Right ventricle myocardium superior (tissue), 1 donor: ENCODE measurements at regions not wholly inside any gene's neighbourhood (a gene's known extent, or its start where the extent isn't known, plus 50 kb on each side); places are given as distances from the start of the nearest gene placed in this dataset.

Experiments
- ATAC-seq: fragments of 200-7000 bp; cut with Tn5 transposase; one replicate; pipeline ENCODE4 v1.9.1; 2020; ENCODE audit warnings: mild to moderate bottlenecking; ENCODE audit not compliant: poor library complexity
- DNase-seq: peaks from one replicate; pipeline ENCODE4 v3.0.0-alpha.2; 2020
- intact Hi-C: fragments of 100-400 bp; cut with DNase I; formaldehyde crosslinking; loops from one replicate; pipeline ENCODE4 v1.11.2; 2022
- donor health status: DM: no; HTN: yes; CAD: no; lungs with severe emphysema.

DNA sequence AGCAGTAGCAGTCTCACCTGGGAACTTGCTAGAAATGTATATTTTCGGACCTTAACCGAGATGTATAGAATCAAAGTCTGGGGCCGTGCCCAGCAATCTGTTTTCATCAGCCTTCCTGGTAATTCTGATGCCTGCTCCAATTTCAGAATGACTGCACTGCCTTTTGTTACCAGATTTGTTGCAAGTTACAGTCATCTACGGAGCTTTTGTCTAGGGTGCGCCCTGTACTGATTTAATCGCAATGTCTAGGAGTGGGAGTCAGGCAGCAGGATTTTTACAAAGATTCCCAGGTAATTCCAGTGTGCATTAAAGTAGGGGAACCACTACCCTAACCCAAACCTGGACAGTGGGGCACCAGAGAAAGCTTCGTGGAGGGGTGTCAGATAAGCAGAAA, 178.0 kb downstream of the HAUS1 start:
- DNase-seq: no peak
- intact Hi-C loops: loop anchor here (5.0 to 10.0 kb wide), 4 partner anchors 50 to 375 kb away; partner anchors contain the start of gene LOXHD1
- ATAC-seq: no peak

DNA sequence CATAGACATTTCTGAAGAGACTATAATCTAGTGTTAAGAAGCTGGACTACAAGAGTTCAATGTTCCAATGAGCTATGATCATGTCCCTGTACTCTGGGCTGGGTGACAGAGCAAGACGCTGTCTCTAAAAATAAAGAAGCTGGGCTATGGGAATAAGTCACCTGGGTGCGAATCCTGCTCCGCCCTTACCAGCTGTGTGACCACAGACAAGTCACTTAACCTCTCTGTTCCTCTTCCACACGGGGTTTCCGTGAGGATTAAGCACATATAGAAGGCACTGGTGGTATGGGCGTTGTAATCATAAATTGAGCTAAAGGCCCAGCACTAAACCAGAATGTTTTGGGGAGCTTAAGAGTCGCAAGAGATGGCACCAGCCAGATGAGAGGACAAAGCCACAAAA, 178.5 kb downstream of the HAUS1 start:
- DNase-seq (no peak), ATAC-seq (no peak)
- intact Hi-C loops: loop anchor here (5.0 to 10.0 kb wide), 4 partner anchors 50 to 375 kb away; partner anchors contain the start of gene LOXHD1

DNA sequence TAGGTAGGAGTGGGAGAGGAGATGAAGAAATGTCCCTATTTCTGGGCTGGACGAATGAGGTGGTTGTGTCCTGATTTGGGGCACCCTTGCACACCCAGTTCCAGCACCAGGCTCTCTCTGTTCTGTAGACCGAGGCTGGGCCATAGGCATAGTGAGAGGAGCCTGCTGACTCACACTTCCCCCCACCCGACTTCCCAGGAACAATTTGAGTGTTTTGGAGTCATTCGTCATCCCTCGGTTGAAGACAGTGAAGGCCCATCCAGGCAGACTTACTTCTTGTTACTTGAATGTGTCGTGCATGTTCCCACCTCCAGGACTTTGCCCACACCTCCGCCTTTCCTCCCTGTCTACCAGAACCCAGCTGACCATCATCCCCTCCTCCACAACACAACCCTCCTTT, 179.1 kb downstream of the HAUS1 start:
- ATAC-seq: no peak
- intact Hi-C loops: loop anchor here (5.0 to 10.0 kb wide), 4 partner anchors 49 to 374 kb away; partner anchors contain the start of gene LOXHD1
- no peak for DNase-seq

DNA sequence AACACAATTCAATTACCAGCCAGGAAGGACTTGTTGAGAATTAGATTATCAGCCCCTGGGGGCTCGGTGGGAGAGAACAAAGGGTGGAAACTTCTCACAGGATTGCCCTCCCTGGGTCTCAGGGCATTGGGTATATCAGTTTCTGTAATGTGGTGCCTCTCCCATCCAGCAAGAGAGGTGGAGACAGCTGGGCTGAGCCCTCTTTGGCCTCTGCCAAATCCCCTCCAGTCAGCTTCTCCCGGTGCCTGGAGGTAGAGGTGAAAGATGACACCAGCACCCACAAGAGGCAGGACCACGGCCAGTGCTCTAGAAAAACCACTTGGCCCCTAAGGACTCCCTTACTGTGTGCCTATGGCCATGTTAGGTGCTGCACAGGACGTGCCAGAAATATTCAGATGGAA, 179.7 kb downstream of the HAUS1 start:
- ATAC-seq: no peak
- no peak for DNase-seq
- intact Hi-C loops: loop anchor here (5.0 to 10.0 kb wide), 4 partner anchors 48 to 373 kb away; partner anchors contain the start of gene LOXHD1

DNA sequence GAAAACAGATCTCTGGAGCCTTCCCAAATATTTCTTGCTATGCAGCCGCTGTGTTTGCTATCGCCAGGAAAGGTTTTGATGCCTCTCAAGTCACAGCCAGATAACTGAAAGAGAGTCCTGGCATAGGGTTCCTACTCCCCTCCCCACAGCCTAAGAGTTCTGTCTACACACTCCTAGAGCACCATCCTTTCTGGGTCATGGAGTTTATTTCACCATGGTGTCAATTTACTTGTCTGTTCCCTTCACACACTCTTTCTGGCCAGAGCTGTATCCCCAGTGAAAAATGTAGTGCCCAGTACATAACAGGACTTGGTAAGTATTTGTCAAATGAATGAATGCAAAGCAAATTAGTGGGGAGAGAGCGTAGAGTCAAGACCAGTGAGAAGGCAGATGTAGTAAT, 185.3 kb downstream of the HAUS1 start:
- no peak for DNase-seq
- ATAC-seq: no peak
- intact Hi-C loops: loop anchor here (10.0 kb wide), 1 partner anchor 225 kb away; no protein-coding TSS in a partner anchor

DNA sequence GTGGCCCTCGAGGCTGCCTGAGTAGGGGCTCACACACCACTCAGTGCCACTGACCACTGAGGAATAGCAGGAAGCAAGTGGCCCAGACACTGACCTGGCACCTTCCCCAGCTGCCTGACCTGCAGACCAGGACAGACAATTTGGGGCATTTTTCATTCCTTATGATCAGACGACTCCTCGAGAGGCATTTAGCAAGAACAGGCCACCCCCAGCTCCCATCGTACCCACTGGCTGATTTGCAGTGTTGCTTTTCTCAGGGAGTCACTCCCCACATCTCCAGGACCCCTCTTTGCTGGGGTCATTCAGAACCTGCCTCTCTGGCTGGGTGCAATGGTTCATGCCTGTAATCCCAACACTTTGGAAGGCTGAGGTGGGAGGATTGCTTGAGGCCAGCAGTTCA, 185.7 kb downstream of the HAUS1 start:
- DNase-seq: no peak
- intact Hi-C loops: loop anchor here (10.0 kb wide), 1 partner anchor 225 kb away; no protein-coding TSS in a partner anchor
- ATAC-seq: no peak

DNA sequence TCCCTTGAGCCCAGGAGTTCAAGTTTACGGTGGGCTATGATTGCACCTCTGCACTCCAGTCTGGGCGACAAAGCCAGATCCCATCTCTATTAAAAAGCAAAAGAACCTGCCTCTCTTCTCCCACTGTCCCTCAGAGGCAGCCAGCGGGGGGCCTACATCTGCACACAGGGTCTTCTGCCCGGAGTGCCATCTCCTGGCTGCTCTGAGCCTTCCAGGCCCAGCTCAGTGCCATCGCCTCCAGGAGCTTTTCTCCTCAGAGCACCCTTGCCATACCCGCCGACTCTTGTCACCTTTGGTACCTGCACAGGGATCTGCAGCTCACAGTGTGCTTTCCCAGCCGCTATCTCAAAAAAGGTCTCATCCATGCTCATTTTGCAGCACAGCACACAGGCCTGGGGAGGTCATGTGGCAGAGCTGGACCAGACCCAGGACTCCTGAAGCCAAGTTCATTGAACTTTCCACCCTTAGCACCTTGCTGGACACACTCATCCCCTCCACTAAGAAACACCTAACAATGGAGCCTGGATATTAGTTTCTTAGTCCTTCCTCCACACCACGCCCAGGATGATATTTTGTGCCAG, 186.3 kb downstream of the HAUS1 start:
- DNase-seq (no peak), ATAC-seq (no peak)
- intact Hi-C loops: no loop called here

DNA sequence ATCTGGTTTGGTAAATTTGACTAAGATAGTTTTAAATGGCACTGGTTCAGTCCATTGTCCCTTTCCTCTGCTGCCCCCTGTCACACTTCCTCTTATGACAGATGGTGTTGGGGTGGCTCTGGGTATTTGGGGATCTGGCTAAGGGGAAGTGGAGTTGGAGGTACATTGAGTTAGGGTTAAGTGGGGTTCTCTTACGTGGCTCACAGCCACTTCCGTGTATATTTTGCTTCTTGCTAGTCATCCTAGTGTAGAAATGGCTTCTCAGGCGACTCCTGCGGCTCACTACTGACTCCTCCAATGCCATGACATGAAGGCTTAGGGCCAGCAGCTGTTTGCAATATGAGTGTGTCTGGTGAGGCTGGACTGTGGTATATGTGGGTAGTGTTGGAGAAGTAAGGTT, 187.0 kb downstream of the HAUS1 start:
- DNase-seq: no peak
- intact Hi-C loops: no loop called here
- peak; percentile 27 for ATAC-seq

DNA sequence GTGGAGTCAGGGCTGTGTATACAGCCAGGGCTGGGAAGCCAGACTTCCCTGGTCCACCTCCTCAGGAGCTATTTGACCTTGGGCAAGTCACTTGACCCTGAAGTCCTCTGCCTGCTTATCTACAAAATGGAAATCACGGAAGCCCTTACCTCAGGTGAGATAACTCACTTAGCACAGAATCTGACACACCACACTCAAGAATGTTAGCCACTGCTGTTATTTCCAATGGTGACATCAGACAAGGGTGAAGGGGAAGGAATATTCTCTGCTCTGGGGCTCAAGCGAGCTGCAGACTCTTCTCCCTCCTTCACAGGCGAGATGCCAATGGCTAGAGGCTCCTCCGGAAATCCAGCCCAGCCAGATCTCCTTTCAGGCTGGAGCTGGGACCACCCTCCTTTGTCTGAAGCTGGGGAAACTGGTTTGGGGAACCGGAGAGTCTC, 189.6 kb downstream of the HAUS1 start:
- intact Hi-C loops: no loop called here
- no peak for DNase-seq
- no peak for ATAC-seq

DNA sequence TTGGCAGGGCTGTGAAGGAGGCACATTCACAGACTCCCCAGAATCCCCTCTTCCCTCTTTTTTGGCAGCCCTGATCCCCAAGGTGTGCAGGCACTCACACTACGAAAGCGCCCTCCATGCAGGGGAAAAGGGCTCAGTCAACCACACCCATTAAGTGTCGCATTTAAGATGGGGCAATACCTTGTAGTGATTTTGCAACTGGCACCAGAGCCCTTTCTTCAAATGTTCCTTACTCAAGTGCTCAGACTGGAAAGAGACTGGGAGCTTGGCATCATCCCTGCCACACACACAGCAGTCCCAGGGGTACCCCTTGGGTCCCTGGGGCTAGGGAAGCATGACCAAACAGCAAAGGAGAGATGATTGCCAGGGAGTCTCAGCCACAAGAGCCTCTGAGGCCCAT, 190.1 kb downstream of the HAUS1 start:
- no peak for ATAC-seq
- no peak for DNase-seq
- intact Hi-C loops: no loop called here

DNA sequence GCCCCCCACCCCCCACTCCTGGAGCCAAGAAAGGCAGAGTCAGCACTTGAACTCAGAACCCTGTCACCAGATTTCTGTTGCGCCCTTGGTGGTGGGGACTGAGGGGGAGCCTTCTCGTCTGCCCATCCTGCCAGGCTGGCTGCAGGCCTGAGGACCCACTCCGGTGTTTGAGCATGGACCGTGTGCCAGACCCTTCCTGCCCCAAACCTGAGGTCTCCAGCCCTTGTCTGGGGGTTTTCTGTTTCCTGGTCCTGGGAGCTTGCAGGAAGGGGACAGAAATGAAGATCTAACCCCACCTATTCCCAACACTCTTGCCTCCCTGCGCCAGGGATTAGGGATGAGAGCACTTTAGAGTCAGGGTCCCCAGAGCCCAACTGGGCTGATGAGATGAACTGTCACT, 190.6 kb downstream of the HAUS1 start:
- intact Hi-C loops: no loop called here
- DNase-seq: no peak
- ATAC-seq: no peak

DNA sequence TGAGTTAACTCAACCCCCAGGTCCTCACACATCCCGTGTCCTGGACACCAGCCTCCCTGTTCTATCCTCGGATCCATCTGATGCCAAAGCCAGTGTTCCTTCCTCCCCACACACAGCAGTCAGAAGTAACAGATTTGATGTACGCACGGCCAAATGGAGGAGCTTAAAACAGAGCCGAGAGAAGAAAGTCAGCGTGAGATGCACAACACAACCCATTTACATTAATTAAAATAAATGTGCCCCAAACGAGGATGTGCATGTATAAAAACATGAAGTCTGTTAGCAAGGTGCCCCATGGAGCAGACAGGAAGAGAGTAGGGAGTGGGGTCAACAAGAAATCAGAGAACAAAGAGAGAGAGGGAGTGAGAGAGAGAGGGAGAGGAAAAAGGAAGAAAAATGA, 191.2 kb downstream of the HAUS1 start:
- DNase-seq: no peak
- intact Hi-C loops: no loop called here
- no peak for ATAC-seq

DNA sequence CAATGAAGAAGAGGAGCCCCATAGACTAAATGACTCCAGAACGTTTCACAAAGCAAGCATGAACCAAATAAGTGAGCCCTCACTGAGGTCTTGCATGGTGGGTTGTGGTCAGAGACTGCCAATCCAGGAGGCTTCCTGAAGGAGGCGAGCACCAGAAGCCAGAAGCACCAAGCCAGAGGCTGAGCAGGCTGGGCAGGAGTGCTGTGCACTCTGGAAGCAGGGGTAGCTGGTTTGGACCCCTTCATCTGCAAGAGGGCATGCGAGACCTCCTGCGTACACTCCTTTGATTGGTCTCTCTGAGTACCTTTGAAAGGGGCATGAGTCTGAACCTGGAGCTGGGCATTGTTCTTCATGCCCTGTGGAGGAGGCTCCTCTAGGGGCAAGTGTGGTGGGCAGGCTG, 192.5 kb downstream of the HAUS1 start:
- intact Hi-C loops: no loop called here
- ATAC-seq (no peak), DNase-seq (no peak)

DNA sequence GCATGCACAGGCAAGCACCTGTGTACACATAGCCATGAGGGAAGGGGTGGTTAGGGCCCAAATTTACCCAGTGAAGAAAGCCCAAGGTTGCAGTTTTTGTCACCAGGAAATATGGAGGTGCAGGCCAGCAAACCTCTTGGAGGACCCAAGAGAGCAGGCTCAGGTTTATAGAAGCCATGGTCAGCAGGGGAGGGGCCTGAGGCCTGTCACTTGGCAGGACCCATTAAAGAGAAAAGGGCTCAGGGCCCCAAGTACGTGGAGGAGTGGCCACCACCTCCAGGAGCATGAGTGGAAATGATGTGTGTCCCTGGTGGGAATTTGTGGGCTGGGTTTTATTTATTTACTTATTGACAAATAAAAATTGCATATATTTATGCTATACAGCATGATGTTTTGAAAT, 192.9 kb downstream of the HAUS1 start:
- DNase-seq (no peak), ATAC-seq (no peak)
- intact Hi-C loops: no loop called here

DNA sequence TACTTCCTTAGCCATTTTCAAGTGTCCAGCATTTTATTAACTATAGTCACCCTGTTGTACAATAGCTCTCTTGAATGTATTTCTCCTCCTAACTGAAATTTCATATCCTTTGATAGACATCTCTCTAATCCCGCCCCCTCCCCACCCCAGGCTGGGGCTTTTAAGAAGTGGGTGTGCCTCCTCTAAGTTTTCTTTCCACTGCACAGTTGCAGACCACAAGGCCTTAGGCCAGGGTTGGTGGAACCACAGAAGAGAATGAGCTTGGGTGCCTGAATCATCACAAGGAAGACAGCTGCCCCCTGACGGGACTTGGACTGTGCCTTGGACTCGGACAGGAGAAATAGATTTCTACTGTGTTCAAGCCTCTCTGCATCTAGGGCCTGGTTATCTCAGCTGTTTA, 193.4 kb downstream of the HAUS1 start:
- intact Hi-C loops: no loop called here
- DNase-seq (no peak), ATAC-seq (no peak)

DNA sequence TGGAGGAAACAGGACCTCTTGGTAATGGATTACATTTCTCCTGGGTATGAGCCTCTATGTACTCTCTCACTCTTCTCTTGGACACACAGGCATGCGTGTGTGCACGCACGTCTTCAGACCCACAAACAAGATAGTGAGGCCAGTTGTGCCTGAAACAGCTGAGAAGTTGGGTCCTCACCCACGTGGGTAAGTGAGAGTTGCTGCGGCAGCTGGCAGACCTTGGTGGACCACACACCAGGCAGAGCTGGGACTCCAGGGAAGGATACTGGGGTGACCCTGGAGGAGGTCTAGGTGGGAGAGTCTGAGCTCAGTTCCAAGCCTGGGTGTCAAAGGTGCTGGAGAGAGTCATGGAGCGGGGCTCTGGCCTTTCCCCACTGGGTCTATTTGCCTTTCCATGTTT, 194.3 kb downstream of the HAUS1 start:
- DNase-seq: no peak
- intact Hi-C loops: no loop called here

DNA sequence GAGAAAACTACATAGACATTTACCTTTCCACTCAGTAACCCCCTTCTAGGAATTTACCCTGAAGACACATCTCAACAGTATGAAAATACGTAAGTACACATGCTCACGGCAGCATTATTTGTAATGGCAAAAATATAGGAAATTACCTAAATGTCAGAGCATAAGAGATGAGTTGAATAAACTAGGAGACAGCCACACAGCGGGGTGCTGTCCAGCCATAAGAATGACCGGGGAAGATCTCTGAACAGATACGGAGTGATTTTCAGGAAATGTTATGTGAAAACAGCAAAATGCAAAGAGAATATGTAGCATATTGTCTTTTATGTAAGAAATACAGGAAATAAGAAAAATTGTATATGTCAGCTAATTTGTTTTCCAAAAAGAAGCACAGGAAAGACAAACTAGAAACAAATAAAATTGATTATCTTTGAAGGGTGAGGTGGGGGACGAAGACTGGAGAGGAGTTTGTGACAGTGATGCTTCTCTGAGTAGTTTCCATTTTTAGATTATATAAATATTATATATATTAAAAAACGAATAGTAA, 195.4 kb downstream of the HAUS1 start:
- DNase-seq (no peak), ATAC-seq (no peak)
- intact Hi-C loops: no loop called here

More for the DNA sequence above, 194.3 kb downstream of the HAUS1 start:
- ATAC-seq: no peak

DNA sequence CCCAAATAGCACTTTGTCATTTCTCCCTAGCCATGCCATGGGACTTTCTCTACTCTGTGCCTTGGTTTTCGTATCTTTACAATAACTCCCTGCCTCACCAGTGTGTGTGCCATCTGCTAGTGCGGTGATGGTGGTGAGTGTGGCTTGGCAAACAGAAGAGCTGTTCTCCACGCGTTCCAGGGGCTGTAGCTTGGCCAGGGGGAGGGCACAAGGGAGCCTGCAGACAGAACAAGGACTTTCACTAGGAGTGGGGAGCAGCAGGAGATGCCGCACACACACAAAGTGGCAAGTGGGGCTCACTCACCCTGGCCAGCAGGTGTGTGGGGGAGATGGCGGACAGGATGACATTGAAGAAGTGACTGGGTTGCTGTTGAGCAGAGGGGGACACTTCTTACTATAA, 196.9 kb downstream of the HAUS1 start:
- DNase-seq: no peak
- intact Hi-C loops: no loop called here
- ATAC-seq: no peak

DNA sequence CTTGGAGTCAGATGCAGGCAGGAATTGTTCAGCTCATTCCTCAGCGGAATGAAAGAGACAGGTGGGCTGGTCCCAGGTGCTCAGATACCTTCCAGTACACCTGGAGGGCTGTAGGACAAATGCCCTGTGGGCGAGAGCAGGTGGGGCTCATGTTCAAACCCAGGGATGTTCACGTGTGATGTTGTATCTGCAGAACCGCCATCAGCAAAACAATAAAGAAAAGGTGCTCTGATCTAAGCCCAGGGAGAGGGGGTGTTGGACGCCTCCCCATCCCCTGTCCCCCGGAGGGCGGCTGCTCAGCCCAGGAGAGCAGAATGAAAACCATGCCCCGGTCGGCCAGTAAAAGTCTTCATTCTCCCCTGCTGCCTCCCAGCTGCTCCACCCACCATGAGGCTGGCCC, 197.4 kb downstream of the HAUS1 start:
- no peak for DNase-seq
- ATAC-seq: no peak
- intact Hi-C loops: no loop called here

DNA sequence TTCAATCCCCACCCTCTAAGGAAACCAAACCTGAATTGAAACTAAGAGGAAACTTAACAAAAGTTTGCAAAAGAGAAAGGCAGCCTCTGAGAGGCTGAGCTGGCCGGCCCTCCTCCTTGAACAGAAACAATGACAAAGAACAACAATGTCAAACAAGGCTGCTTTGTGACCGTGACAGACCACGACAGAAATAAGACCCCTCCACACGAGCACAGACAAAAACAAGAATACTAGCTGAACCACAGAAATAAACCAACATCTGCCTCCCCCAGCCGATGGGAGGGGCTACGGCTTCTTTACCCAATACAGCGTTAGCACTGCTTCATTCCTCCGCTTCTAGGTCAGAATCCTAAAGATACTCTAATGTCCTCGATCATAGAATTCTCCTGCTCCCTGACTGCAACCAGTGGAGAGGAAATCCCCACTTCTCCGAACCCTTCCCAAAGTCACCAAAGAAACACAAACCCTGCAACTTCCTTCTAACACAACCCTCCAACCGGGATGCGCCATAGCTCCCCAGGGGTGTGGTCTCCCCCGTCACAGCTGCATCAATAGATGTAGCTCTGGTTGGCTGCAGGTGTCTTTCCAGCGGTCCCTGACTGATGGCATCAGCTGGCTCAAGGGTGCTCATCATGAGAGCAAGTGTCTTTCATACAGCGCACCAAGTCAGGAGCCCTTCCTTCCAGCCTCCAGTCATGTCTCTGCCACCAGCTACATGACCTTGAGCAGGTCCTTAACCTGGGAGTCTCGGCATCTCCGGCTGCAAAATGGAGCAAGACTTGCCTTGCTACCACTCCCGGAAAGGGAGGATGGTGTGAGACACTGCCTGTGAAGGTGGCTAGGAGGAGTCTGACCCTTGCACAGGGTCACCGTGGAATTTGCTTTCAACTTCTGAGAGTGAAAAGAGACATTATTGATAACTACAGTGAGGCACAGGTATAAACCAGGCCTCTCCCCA, 198.6 kb downstream of the HAUS1 start:
- intact Hi-C loops: no loop called here
- ATAC-seq: no peak
- DNase-seq: no peak
